K562 (cell line): ENCODE measurements at regions not wholly inside any gene's neighbourhood (a gene's known extent, or its start where the extent isn't known, plus 50 kb on each side); places are given as distances from the start of the nearest gene placed in this dataset.

ENCODE experiments used
- CTCF ChIP-seq, 3 experiments: IDR thresholded peaks in 2 of 3; conservative IDR thresholded peaks in 1 of 3; 2 replicates each; pipeline ENCODE4 v1.5.1; 2011 to 2012; ENCODE audit warnings: low read length in 3 of 3, mild to moderate bottlenecking in 3 of 3, control low read depth in 2 of 3, improper control_type of control experiment in 1 of 3, inconsistent platforms in 1 of 3, low read depth in 1 of 3, mixed read lengths in 1 of 3, moderate library complexity in 1 of 3; ENCODE audit not compliant: insufficient read depth in 2 of 3
- ELF2 ChIP-seq: fragments of 250-450 bp; sonication (Bioruptor Pico); IDR thresholded peaks from 2 replicates; pipeline ENCODE4 v1.5.0; 2021; ENCODE audit warnings: mild to moderate bottlenecking
- EP300 ChIP-seq: IDR thresholded peaks from 2 replicates; pipeline ENCODE4 v1.6.1; 2012; ENCODE audit warnings: low read length, improper control_type of control experiment
- EZH2 ChIP-seq: IDR thresholded peaks from 2 replicates; pipeline ENCODE4 v1.6.1; 2012; ENCODE audit warnings: low read depth, mild to moderate bottlenecking, inconsistent platforms, low read length, borderline replicate concordance
- MYNN ChIP-seq, 2 experiments: sonication (generic); formaldehyde crosslinking in 1 of 2; IDR thresholded peaks; 2 replicates each; pipeline versions ENCODE4 v1.5.0 to v1.6.1; 2016 to 2020; ENCODE audit warnings: antibody characterized with exemption in 1 of 2, missing genetic modification reagents in 1 of 2
- POLR2A ChIP-seq: fragments of 450-650 bp; conservative IDR thresholded peaks from 2 replicates; pipeline ENCODE4 v1.6.1; 2016
- TCF7L2 ChIP-seq: fragments of 150-350 bp; IDR thresholded peaks from 2 replicates; pipeline ENCODE4 v1.6.1; 2016; ENCODE audit warnings: low read depth, mild to moderate bottlenecking, low read length, moderate library complexity

- TF ChIP-seq TCF7L2, result no peak
- TF ChIP-seq ELF2 (CRISPR knock-in tag), result no peak
- TF ChIP-seq POLR2A, result no peak
- no peak for TF ChIP-seq EP300
- no peak for TF ChIP-seq MYNN (IDR thresholded peaks at IDR 0.05)
- no peak for TF ChIP-seq MYNN (CRISPR knock-in tag; IDR thresholded peaks at IDR 0.05)
- TF ChIP-seq EZH2, result no peak
- no peak for TF ChIP-seq CTCF (IDR thresholded peaks at IDR 0.05 in 2 of 3, conservative IDR thresholded peaks at IDR 0.05 in 1 of 3; ENCODE audit: insufficient read depth in 2 of 3, low read depth in 1 of 3, low read length in 3 of 3)
Measured at GRCh38 chr1:80249699-80250098, 1243.2 kb upstream of the ADGRL4 start.
